Prostate gland (tissue), 2 donors: ENCODE measurements at regions not wholly inside any gene's neighbourhood (a gene's known extent, or its start where the extent isn't known, plus 50 kb on each side); places are given as distances from the start of the nearest gene placed in this dataset.

Experiments
- POLR2A ChIP-seq: fragments of 450-650 bp; IDR thresholded peaks from one replicate; pipeline ENCODE4 v1.6.1; 2016; ENCODE audit warnings: antibody characterized with exemption, mild to moderate bottlenecking
- POLR2AphosphoS5 ChIP-seq: sonication (generic); formaldehyde crosslinking; IDR thresholded peaks from one replicate; pipeline ENCODE4 v1.6.1; 2017; ENCODE audit warnings: antibody characterized with exemption
- TF ChIP-seq, protein P1 (sequence below), 4 experiments: fragments of 200-600 bp in 2 of 4; fragments of 450-650 bp in 2 of 4; sonication (generic) in 2 of 4; IDR thresholded peaks; 1 replicate in 3 of 4; 2 replicates in 1 of 4; pipeline ENCODE4 v1.5.1; 2016 to 2019; ENCODE audit warnings: antibody characterized with exemption in 4 of 4, mild to moderate bottlenecking in 2 of 4, moderate library complexity in 2 of 4

DNA sequence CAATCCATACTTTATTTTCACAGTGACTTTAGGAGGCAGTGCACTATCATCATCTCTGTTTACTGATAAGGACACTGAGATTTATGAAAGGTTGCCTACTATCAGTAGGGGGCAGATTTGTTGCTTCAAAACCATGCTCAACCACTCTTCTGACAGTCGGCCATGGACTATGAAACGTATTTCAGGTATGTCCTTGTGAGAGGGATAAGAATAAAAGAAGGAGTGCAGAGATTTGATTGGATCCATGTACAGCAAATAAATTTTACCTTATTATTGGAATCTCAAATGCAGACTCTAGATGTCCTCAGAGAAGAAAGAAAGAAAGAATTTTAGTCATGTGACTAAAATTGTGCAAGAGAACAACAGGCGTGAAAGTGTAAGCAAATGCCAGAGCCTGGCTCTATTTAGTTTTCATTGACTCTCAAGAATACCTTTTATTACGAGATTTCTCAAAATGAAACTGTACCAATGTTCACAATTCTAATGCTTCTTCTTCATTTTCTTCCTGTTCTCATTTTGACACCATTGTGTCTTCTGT, 296.6 kb upstream of the RASA1 start:
- no peak for TF ChIP-seq POLR2A
- TF ChIP-seq, protein P1, sequence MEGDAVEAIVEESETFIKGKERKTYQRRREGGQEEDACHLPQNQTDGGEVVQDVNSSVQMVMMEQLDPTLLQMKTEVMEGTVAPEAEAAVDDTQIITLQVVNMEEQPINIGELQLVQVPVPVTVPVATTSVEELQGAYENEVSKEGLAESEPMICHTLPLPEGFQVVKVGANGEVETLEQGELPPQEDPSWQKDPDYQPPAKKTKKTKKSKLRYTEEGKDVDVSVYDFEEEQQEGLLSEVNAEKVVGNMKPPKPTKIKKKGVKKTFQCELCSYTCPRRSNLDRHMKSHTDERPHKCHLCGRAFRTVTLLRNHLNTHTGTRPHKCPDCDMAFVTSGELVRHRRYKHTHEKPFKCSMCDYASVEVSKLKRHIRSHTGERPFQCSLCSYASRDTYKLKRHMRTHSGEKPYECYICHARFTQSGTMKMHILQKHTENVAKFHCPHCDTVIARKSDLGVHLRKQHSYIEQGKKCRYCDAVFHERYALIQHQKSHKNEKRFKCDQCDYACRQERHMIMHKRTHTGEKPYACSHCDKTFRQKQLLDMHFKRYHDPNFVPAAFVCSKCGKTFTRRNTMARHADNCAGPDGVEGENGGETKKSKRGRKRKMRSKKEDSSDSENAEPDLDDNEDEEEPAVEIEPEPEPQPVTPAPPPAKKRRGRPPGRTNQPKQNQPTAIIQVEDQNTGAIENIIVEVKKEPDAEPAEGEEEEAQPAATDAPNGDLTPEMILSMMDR (IDR thresholded peaks at IDR 0.05) = peak in 2 of 4 experiments; percentile 11 to 15
- TF ChIP-seq POLR2AphosphoS5 = no peak
